HG03457 (cell line): ENCODE measurements at regions not wholly inside any gene's neighbourhood (a gene's known extent, or its start where the extent isn't known, plus 50 kb on each side); places are given as distances from the start of the nearest gene placed in this dataset.

Source experiments
- ATAC-seq: cut with Tn5 transposase; IDR thresholded peaks from one replicate; pipeline ENCODE4 v1.9.1; 2021; ENCODE audit warnings: moderate number of reproducible peaks; ENCODE audit not compliant: unreplicated experiment

DNA sequence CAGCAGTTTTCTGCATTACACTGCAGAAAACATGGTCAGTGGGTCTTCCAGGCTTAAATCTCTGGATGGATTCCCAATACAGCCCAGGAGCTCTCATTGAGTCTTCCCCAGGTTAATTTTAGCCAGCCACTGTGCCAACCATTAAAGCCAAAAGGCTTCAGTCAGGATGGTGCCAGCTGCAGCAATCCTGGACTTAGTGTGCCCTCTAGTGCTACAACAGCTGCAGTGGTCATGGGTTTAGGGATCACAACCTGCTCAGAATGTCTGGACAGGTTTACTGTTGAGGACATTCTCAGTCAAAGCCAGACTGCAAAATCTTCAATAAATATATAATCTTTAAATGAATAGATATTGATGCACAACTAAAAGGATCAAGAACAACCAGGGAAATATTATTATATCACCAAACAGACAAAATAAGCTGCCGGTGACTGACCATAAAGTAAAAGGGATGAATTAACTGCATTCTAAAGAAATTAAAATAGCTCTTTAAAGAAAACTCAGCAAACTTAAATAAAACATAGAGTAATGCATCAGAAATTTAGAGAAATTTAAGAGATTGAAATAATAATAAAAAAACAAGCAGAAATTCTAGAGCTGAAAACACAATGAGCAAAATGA, 639.9 kb downstream of the SPOCK3 start:
- no peak for ATAC-seq

DNA sequence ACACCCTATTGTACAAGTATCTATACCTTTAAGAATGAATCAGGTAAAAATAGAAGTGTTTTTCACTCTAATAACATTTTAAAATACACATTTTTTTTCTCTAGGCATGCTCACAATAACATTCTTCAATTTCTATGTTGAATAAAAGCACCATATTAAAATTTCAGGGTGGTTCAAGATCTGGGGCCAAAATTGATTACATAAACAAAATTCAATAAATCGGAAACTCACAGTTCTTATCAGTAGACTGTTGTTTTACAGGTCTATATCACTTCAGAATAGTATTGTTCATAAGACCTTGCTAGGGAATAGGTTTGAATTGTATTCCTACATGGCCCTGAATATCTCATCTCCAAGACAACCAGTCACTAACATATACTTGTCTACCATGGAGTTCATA, 634.0 kb downstream of the SPOCK3 start:
- no peak for ATAC-seq

DNA sequence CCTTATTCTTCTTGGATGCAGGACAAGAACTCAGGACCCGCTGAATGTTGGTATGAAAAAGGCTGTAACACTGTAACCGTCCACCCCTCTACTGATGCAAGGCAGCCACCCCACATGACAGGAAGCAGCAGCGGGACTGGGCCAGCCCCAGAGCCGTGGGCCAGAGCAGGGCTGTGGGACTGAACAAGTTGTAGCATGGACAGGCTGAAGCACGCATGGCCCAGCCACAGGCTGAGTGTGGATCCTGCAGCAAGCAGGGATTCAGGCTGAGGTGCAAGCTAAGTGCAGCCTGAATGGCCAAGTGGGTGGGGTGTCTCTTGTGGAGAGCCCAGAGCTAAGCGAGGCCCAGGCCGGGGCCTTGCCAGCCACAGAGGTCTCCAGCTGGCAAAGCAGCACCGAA, 632.2 kb downstream of the SPOCK3 start:
- no peak for ATAC-seq

DNA sequence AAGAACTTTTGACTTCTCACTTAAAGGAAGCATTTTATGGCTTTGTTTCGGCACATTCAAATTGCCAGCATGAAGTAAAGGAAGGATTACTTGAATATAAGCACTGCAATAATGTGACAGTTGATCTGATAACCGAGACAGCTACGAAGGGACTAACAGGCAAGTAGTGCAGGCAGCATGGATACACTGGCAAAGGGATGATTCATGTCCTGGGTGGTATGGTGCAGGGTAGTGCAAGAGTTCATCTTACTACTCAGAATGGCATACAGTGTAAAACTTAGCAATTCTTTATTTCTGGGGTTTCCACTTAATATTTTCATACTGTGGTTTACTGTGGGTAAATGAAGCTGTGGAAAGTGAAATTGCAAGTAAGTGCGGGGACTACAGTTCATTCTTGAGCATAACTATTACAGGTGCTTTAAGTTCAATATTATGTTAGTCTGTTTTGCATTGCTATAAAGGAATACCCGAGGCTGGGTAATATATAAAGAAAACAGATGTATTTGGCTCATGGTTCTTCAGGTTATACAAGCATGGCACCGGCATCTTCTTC, 611.8 kb downstream of the SPOCK3 start:
- no peak for ATAC-seq

DNA sequence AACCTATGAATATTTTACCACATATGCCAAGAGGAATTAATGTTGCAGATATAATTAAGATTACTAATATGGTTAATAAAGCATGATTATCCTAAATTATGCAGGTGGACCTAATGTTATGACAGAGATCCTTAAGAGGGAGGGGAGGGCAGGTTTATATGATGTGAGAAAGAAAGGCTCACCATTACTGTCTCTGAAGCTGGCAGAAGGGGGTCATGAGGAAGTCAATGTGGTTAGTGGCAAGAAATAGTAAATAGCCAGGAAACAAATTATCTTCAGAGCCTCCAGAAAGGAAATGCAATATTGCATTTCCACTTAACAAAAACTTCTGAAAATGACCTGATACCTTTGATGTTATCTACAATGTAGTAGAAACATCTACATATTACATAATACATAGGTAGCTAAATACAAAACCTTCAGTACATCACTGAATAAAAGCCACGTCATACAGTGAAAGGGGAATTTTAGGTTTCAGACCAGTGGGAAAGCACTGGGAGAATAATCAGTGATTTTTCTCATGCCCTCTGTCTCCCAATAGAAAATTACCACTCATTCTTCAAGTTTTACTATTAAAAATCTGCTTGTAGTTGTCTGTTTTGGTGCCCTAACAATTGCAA, 609.2 kb downstream of the SPOCK3 start:
- peak; percentile 48 for ATAC-seq

DNA sequence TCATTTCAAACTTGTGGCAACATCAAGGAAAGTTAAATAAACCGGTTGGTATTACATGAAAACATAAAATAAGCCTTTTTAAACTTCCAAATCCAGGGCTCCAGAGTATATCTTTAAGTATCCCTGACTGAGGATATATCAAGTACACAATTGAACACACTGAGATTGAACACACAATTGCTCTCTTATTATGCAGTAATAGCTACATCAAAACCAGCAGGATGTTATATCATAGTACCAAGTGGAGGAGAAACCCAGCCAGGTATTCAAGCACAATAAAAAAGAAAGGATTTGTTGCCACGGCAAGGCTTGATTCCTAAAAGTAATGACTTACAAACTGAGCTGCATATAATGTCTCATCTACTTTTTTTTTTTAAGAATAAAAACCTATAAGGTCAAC, 605.8 kb downstream of the SPOCK3 start:
- ATAC-seq: no peak

DNA sequence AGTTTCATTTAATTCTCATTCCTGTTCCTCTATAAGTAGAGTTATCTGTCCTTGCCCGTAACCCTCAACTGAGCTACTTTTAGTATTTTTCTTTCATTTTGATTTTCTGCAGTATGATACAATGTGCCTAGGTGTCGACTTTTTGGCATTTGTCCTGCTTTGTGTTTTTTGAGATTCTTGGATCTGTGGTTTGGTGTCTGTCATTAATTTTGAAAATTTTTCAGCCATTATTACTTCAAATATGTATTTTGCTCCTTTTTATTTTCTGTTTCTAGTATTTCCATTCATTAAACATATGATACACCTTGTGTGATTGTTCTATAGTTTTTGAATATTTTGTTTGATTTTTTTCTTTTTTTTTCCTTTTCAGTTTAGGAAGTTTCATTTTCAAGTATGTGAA, 598.9 kb downstream of the SPOCK3 start:
- no peak for ATAC-seq

DNA sequence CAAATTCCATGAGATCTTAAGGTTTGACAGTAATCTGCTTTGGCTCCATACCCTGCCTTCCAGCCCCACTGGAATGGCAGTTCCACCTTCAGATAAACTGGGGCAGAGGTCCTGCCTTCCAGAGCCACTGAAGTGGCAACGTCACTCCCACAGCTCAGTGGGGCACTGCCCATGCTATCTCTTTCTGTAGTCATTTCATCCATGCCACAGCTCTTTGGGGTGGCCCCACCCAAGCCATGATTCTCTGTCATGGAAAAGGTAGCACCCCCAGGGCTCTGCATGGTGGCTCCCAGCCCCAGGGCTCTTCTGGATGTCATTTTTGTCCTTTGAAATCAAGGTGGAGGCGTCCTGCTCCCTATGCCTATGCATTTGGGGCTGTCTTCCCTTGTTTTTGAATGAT, 596.5 kb downstream of the SPOCK3 start:
- ATAC-seq: no peak

DNA sequence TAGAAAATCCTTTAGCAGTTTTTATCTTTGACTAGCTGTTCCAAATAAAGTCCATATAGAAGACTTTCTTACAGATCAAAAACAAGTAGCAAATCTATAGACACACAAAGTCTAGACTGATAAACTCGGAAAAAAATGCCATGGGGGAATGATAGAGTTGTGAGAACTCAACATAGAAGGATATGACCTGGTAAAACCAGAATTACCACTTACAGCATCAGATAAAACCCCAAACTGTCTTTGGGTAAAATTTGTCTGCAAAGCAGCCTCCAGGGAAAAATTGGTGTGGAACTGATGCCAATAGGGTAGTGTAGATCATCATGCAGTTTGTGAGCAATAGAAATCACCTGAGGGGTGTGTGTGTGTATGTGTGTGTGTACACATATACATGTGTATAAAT, 579.1 kb downstream of the SPOCK3 start:
- no peak for ATAC-seq

DNA sequence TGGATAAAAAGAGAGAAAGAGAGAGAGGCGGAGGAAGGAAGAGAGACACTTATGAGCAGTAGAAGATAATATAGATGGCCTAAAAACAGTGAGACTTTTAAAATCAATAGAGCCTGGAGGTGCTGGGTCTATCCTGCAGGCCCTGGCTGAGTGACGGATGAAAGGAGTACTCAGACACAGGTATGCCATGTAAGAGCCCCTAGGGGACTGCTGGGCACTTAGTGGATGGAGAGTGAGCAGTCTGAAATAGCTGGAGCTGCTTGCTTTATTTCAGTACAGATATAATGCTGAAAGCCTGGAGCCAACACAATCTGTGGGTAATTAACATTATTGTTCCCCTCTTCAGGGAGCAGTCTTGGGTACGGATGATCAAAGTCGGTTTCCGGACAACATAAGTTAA, 578.6 kb downstream of the SPOCK3 start:
- ATAC-seq: no peak

DNA sequence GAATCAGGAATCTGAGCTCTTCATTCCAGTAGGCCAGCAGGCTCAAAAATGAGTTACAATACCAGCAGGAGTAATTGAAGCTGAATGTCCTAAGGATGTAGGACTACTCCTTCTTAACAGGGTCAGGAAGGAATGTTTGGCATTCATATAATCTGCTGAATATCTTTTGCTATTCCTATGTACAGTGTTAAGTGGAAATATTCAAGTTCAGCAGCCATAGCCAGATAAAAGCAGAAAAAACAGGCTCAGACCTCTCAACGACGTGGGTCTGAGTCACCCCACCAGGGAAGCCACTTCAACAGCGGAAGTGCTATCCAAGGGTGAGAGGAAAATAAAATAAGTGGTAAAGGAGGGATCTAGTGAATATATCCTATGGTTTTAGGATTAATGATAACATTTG, 577.0 kb downstream of the SPOCK3 start:
- ATAC-seq: no peak

DNA sequence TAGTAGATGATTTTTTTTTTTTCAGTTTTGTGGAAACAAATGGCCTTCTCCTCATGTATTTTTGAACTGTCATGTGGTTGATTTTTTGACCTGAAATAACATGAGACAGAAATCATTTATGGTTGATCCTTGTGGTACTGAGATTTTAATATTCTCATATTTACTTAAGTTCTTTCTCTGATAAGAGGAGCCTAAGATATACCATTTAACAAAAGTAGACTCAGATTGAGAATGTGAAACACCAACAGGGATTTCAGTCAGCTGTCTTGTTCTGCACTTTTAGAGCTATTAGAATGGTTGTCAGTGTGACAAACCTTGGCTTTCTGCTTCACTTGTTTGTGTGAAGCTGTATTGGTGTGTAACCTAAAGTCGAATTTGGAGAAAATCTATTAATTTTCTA, 575.7 kb downstream of the SPOCK3 start:
- no peak for ATAC-seq

DNA sequence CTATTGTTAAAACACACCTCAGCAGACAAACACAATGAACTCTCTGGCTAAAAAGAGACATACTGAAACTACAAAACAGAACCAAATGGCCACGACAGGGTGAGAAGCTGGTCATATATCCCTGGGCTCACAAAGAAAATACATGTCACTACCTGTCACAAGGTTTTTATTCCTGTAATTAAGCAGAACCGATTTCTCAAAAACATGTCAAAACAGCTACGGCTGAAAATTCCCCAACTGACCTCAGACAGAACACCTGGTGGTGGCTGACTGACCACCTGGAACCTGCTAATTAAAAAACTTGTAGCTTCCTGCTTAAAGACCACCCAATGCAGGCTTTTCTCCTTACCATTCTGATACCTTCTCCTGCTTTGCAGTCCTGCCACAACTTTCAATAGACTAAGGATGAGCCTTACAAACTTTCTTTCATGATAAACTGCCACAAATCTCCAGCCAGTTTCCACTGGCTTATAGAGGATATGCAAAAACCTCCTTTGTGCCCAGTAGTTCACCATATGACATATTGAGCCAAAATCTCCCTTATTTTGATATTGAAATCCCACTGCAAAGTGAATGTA, 571.9 kb downstream of the SPOCK3 start:
- ATAC-seq: peak; percentile 87

DNA sequence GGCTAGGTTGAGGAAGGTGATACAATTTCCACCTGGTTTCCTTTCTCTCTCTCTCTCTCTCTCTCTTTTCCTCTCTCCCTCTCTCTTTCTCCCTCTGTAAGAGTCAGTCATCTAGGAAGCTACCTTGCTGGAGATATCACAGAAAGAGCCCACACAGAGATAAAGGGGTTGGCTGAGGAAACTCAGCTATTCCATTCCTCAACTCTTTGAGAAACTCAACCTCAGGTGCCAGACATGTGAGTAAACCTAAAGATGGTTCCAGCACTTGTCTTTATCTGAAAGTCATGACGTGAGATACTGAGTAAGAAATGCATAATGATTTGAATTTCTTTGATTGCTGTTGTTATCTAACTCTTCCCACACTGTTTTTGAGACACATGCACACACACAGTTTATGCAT, 564.0 kb downstream of the SPOCK3 start:
- no peak for ATAC-seq

DNA sequence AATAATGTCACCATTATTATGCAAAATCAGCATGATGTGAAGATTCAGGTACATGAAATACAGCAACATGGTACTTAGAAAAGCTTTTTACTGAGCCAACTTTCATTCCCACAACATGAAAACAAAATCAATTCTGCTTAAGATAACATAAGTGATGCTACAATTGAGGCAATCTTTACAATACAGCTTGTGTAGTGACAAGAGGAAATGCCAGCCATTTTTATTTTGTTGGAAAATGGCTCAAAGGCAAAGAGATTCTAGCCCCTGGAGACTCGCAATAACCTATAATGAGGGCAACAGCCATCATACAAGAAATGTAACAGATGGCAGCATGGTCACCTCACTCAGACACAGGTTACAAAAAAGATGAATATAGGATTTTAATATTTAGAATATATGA, 560.4 kb downstream of the SPOCK3 start:
- no peak for ATAC-seq

DNA sequence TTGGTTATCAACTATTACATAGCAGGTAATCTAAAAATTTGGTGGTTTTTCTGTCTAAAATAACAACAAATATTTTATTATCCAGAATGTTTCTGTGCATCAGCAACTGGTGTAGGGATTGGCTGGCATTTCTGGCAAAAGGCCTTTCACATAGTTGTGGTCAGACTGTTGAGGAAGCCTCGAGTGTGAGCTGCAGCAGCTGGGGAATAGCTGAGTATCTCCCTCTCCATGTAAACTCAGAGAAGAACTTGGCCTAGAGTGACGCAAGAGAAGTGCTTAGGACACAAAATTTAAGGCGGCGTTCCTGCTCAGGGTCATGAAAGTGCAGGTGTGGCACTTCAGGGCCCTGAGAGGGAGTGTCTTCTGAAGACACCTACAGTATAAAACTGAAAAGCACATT, 558.9 kb downstream of the SPOCK3 start:
- ATAC-seq: no peak

DNA sequence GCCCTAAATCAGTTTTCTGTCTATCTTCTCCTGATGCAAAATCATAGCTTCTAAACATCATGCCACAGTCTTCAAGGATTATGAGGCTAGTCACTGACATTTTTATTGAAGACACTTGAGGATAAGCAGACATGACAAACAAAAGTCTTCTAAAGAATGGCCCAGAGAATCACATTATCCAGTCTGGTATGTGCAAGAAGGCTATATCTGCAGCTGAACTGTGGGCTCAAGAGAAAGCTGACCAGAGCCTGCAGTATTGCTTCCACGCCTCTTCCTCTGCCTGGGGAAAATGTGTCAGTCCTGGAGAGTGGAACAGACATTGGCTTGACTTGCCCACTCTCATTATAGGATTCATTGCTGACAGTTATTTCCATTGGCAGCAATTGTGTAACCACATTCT, 553.5 kb downstream of the SPOCK3 start:
- ATAC-seq: no peak

DNA sequence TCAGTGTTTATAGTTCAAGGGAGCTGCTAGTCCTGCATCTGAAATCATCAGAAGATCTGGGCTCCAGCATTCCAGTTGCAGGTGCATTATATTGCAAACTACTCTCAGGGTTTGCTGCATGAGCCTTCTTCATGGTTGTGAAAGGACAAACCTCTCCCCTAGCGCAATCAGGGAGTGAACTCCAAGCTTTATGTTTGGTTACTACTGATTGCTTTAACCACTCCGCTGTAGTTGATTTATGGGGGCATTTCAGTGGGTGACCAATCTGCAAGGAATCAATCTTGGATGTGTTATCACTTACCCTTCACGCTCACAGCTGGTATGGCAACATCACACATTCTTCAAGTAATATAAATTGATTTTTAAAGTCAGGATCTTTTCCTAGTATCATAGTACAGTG, 552.1 kb downstream of the SPOCK3 start:
- no peak for ATAC-seq
